Putamen (tissue), 1 donor: ENCODE measurements at regions not wholly inside any gene's neighbourhood (a gene's known extent, or its start where the extent isn't known, plus 50 kb on each side); places are given as distances from the start of the nearest gene placed in this dataset.
A peak's percentile ranks its signal among the peaks of the same experiment; 100 is the strongest.

ENCODE experiments used
- DNase-seq: peaks from one replicate; pipeline ENCODE4 v3.0.0-alpha.2; 2016; ENCODE audit warnings: low spot score

DNA sequence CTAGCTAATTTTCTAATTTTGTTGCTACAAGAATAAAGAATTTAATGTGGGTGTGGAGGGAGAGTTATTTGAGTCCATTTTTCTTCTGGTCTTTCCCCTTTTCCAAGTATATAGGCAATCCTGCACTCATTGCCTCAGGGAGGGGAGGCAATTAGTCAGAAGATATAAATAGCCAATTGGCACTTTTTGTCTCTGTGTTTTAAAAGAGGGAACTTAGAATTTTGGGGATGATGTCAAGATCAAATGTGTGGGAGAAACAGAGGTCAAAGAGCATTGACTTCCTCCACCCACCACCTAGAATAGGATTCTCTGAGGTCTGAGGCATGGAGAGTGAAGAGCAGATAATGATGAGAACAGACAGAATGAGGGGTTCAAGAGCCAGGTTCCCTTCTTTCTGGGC lies 120.3 kb upstream of the ZC3H12C start:
- no peak for DNase-seq

DNA sequence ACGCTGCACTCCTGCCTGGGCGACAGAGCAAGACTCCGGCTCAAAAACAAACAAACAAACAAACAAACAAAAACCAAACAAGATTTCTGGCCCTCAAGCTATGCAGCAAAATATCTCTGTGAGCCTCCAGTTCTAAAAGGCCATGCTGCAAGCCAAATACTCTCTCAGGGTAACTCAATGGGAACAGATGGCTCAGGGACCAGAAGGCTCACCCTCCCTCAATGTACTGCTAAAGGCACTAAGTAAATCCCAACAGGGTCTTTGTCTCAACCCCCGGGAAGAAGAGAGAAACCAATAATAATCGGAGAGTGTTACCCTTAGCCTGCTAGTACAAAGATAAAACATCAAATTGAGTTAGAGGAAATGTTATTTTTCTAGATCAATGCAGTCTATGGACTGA lies 119.7 kb upstream of the ZC3H12C start:
- no peak for DNase-seq

DNA sequence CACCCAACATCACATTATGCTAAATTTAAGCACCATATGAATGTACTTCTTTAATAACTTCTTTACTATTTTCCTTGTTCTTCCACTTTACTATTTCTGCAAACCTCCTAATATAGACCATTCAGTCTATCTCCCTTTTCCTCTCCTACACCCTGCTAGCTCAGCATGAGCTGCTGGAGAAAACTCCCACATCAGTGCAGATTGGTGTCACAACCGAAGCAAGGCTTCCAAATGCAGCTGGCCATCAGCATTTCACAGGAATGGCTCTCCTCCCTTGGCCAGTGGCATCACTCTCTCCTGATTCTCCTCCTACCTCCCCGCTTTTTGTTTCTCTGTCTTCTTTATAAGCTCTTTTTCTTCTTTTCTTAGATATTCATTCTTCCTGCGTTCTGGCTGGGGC lies 118.7 kb upstream of the ZC3H12C start:
- DNase-seq: no peak

DNA sequence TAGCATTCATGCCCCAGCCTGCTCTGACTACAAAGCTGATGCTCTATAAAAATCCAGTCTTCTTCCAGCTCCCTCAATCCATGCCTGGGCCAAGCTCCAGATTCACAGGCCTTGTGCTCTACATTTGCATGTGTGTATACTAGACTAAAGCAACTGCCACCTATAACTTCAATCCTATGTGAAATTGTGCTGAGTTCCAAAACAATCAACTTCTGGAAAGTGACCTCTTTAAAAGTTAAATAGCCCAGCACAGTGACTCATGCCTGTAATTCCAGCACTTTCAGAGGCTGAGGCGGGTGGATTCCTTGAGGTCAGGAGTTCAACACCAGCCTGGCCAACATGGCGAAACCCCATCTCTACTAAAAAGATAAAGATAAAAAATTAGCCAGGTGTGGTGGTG lies 114.3 kb upstream of the ZC3H12C start:
- DNase-seq: no peak

DNA sequence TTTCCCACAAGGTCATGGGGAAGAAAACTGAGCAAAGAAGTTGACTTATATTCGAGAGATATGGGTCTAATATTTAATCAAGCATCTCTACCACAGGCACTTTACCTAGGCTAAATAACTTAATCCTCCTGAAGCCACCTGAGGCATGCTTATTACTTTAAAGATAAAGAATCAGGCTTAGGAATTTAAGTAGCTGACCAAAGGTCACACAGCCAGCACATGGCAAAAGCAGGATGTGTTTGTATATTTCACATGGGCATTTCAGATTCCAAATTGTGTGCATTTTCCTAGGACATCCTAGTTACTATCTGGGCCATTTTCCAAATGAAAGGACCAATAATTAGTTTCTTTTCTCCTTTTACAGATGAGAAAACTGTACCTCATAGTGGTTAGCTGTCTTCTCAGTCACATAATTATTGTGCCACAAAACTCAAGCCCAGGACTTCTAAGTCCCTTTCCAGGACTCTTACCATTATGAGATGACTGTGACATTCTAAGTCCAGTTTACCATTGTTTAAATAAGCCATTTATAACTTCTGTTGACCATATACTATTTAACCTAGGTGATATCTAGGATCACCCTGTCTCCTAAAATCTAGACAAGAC lies 112.1 kb upstream of the ZC3H12C start:
- DNase-seq: no peak

DNA sequence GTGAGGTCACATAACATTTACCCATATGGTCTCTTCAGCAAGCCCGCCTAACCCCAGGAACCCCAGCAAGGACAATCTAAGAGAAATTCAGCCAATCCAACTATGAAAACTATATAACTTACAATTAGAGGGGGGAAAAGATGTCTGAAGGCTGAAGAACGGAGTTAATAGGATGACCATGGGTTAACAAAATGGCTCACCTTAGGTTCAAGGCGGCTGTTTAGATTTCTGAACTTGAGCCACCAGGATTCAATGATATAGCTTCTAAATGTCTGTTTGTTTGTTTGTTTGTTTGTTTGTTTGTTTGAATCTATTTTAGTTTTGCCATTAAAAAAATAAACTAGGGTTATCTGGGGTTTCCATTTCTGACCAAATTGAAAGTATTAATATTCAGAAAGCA lies 109.8 kb upstream of the ZC3H12C start:
- DNase-seq: no peak

DNA sequence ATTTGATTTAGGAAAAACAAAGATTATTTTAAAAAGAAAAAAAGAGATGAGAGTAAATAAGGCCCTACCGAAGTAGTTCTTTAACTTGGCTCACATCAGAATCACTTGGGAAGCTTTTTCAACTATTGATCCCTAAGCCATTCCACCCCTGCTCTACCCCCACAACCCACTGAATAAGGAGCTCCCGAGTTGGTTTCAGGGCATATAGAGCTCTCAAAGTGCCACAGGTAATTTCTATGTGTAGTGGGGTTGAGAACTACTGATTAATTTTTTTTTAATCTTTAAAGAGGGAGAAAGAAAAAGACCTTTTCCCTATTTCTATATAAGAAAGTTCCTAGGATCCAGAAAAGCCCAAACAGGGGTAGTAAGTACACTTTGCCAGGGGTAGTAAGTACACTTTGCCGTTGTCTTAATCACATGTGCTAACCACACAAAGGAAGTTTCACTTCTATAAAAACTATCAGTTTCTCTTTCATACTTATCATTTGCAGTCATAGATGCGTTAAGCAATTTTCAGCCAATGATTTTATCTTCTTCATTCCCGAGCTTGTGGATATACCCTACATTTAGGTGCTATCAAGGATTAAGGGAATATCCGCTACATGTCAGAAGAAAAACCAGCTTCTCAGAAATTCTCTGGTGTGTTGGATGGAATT lies 108.4 kb upstream of the ZC3H12C start:
- no peak for DNase-seq

DNA sequence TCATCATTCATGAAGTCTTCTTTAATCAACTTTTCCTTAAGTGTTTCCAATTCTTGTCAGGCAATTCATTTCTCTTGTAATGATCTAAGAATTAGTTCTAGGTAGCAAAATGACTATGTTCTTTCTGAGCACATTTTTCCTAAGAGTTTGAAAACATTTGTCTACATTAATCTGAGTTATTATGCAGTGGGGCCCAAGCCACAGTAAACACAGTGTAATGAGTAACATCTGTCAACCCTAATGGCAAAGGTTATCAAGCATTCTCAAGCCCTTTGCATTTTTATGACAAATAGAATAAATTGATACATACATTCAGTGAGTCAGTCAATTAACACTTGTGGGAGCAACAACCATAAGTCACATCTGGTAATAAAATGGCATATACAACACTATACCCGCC lies 106.7 kb upstream of the ZC3H12C start:
- DNase-seq: no peak

DNA sequence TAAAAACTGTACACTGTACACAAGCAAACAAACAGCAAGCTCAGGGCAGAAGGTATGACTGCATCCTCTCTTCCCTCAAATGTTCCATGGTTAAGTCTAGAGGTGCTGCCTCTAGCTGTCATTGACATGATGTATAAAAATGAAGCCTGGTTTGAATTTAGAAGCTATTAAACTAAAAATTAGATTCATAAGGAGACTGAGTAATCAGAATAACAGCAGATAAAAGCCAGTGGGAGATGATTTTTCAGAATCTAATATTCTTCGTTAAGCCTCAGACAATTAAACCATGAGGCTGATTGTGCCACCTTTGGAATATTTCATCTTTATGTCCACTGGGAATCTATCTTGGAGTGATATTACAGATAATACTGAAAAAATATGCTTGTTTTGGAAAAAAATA lies 101.4 kb upstream of the ZC3H12C start:
- no peak for DNase-seq

DNA sequence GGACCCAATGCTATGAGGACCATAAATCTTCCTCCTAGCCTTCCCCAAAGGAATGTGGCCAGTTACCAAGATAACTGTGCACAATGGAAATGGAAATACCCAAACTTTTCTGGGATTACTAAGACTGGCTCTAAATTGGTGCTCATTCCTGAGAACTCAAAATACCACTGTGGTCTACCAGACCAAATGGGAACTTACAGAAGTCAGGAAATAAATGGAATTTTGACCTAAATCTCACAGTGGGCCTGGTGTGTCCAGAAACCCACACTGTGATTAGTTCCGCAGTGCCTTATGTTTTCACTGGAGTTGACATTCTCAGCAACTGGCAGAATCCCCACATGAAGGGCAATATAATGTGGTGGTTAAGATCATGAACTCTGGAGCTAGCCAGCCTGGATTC lies 99.4 kb upstream of the ZC3H12C start:
- no peak for DNase-seq

DNA sequence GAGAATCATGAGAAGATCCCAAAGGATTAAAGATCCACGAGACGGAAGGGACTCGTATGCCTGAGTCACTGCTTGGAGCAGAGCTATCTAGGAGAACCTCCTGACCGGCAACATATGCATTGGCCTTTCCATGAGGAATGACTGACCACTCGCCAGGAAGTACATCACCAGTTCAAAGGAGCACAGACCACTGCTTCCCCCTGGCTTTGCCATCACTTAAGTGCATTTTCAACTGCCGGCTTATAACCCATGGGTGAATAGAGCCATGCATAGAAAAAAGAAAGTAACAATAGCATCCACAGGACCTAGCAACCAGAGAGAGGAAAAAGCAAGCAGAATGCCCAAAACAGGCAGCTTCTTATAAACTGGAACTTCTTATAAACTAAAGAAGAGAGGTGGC lies 98.3 kb upstream of the ZC3H12C start:
- no peak for DNase-seq

DNA sequence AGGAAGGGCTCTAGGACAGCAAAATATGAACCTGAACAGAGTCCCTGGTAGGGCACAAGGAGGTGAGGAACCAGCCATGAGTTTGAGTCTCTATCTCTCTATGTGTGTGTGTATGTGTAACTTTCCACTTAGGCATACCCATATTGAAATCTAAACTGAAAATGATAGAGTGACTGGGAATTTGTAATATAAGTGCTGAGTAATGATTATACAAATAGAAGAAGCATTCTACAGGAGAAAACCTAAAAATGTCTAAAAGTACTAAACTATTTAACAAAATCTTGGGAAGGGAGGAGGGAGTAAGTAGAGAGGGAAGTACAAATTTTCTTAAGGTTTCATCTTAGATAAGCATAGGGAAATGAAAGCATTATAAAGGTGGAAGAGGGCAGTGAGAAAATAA lies 97.1 kb upstream of the ZC3H12C start:
- no peak for DNase-seq

DNA sequence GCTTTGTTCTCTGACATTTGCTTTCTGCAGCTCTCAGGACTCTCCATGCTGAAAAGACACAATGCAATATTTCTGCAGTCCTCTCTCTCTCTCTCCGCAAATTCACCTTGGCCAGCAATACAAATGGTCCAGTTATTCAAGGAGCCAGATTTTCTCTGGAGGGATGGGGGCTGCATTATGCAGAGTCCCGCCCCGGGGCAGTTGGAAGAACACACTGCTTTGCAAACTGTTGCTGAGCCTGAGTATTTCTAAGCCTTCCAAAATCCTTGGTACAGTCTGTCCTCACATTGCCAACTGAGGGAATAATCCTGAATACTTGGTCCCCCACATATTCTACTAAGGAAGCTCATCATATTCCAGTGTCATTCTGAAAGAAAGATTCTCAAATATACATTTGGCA lies 94.3 kb upstream of the ZC3H12C start:
- no peak for DNase-seq

DNA sequence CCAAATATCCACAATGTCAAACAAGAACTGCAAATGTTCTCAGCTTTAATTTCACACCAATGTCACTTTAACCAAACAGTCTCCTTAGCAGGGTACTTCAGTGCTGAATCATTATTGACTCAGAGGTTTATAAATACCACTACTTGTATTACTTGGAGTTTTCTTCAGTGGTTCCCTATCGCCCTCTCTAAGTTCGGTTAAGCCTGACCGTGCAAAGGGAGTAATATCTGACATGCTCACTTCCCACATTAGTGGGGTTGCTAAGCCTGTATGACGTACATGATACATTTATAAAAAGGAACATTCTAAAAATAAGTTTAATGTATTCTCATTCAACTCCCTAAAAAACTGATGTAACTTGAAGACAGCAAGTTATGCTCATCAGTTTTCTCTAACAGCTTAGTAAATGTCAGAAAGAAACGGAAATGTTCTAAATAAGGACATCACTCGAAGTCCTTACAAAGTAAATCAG lies 93.1 kb upstream of the ZC3H12C start:
- DNase-seq: peak; percentile 58

DNA sequence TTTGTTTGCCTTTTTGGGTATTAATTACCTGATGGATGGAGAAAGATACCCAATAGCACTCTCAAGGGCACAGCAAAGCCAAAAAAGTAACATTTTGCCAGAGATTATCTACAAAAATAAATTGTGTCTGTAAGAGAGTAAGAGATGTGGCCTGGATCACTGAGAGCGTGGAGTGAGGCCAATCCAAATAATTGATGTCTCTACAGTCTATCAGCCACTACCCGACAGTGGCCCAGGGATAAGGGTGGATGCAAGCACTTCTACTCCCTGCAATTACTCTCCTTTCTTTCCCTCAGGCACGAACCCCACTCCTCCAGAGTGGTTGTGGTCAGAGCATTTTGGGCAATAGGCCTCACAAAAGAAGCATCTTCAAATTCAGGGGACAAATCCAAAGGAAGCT lies 92.3 kb upstream of the ZC3H12C start:
- DNase-seq: no peak

DNA sequence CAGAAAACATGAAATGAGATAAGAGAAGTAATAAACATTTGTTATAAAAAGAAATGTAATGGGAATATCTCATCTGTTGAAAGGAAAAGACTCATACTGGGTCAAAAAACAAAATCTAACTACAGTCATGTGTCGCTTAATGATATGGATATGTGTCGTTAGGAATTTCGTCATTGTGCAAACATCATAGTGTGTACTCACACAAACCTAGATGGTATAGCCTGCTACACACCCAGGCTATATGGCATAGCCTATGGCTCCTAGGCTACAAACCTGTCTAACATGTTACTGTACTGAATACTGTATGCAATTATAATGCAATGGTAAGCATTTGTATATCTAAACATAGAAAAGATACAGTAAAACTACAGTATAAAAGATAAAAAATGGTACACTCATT lies 89.8 kb upstream of the ZC3H12C start:
- no peak for DNase-seq

DNA sequence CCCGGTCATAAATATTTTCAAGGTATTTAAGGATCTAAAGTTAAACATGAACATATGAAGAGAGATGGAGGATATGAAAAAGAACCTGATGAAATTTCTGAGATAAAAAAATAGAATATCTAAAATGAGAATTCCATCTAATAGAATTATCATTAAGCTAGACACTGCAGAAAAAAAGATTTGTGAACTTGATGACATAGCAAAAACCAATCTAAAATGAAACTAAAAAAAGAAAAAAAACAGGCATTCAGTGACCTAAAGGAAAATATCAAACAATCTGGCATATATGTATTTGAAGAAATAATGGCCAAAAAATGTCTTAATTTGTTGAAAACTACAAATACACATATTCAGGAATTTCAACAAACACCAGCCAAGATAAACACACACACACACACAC lies 81.6 kb upstream of the ZC3H12C start:
- DNase-seq: no peak

DNA sequence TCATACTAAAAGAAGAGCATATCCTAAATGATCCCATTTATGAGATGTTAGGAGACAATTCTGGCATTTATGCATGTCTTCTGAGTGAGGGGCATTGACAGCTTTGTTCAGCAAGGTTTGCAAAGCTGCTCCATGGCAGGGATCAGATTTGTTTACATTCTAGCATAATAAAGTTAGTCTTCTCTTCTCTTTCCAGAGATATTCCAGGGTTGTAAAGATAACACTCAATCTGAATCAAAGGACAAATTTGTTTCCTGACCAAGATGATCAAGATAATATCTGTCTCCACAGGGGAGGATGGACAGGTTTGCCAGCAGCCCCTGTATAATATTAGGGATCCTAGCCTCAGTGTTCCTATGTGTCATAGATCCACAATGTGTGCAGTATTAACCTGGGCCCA lies 77.5 kb upstream of the ZC3H12C start:
- DNase-seq: no peak

DNA sequence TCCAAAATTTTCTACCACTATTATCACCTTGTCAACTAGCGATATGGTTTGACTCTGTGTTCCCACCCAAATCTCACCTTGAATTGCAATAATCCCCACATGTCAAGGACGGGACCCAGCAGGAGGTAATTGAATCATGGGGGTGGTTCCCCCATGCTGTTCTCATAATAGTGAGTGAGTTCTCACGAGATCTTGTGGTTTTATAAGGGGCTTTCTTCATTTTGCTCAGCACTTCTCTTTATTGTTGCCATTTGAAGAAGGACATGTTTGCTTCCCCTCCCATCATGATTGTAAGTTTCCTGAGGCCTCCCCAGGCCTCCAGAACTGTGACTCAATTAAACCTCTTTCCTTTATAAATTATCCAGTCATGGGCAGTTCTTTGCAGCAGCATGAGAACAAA lies 73.5 kb upstream of the ZC3H12C start:
- DNase-seq: no peak

DNA sequence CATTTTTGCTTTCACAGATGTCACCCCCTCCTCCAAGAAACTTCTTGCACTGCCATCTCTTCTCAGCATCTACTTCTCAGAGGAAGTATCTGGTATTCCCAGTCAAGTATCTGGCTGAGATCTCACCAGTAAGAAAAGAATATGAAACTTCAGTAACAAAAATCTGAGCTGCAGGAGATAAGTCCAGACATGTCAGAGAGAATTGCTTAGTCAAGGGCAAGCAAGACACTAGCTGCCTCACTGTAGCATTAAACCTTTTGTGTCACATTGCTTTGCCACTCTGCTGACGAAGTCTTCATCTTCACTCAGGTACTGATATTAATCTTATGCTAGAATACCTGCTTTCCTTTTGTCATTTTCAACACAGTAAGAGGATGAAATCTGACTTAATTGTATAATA lies 70.6 kb upstream of the ZC3H12C start:
- DNase-seq: peak; percentile 44

DNA sequence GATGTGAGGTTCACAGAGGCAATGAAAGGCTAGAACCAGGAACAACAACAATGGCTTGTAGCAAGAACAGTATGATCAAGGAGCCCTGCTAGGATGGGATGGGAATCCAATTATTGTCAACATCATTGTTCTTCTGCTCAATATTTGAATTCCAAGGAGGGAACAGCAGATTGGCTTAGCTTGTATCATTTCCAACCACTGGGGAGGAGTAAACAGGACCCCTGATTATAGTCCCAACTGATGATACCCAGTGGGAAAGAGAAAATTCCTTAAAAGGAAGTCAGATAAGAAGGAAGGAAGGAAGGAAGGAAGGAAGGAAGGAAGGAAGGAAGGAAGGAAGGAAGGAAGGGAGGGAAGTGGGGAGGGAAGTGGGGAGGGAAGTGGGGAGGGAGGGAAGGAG lies 69.5 kb upstream of the ZC3H12C start:
- no peak for DNase-seq

DNA sequence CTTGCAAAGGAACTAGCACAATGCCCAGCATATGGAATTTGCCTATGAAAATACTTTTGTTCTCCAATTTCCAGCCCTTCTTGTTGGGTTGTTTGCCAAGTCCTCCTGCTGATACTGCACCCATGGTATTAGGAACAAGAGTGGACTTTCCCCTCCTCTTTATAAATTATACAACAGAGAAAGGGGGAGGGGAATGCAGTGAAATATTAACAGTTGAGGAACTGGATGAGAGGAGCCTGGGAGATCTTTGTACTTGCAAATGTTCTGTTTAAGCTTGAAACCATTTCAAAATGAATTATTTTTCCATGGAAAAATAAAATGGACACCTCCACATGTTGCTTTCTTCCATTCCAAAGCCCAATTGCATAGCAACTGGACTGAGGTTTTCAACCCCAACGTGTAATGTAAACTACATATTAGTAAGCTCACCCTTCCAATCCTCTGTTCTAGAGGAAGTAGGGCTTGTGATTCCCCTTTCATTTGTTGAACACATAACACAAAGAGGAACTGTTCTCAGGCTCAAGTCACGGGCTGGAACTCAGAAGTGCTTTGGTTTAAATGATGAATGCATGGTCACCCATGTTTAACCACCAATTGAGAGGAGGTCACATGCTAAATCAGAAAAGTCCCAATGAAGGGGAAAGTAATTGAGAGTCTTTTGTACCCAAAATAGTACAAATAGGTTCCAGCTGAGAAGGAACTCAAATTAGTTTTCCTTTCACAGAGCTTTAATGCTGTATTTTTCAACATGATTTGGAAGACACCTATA lies 66.2 kb upstream of the ZC3H12C start:
- DNase-seq: peak; percentile 73

DNA sequence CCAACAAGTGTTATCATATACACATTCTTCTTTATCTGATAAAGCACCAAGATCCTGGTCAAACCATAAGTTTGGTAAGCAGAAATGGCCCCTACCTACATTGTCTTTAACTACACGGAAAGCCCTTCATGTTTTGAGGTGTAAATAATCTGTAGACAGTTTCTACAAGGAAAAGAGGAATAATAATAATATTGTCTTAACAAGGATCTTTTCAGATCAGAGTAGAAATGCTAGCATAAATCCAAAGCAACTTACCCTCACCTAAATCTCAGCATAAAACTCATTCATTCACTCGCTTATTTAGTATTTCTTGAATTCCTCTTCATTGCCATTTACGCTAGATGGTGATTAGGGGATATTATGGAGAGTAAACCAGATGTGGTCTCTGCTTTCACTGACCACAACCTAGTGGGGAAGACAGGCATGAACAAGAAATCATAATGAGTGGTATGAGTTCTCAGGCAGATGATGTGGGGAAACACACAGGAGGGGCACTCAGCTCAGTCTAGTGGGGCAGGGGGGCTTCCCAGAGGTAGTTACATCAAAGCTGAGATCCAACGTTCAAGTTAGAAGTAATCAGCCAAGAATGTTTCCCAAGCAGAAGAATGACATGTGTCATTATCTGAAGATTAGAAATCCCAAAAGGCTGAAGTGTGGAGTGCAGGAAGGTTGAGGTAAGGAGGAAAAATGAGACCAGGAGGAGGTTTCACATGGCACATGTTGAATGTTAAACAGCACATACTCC lies 65.4 kb upstream of the ZC3H12C start:
- DNase-seq: no peak
